ENCODE measurements at regions not wholly inside any gene's neighbourhood (a gene's known extent, or its start where the extent isn't known, plus 50 kb on each side); places are given as distances from the start of the nearest gene placed in this dataset.

DNA sequence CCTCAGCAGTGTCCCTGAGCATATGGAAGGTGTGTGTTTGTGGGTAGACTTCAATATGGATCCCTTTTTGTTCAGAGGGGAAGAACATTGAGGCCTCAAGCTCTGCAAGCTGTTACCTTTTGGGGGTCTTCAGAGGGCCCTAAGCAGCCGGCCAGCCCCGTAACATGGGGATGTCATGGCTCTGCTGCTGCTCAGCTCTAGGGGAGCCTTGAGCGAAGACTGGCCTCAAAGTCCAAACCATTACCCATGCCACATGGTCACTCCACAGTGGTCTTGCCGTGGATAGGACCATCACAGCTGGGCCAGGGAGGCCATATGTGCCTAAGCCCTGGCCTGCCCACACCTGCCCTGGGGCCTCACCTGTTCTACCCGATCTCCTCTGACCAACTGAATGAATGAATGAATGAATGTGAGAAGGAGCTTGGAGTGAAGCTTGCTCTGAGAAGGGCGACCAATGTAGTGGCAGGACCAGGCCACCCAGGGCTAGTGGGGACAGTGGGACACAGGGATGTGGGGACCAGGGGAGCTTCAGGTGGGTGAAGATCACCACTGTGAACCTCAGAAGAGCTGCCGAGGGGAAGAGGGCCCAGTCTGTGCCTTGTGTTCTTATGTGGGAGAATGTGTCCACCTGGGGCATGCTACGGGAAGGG is 754.6 kb downstream of the BRD1 start:
- no peaks in the 10 kb centered on the region for H3K27me3 ChIP-seq (ENCODE audit: control insufficient read depth, insufficient read depth, low read length)
- no peak overlapping the region for H3K9ac ChIP-seq (ENCODE audit: low read depth, low read length)
- no peak overlapping the region for H3K56ac ChIP-seq (ENCODE audit: extremely low read depth, insufficient read depth, low read length)
- H2AK5ac ChIP-seq (ENCODE audit: low read depth, low read length): no peak overlapping the region
- H3K9me3 ChIP-seq (ENCODE audit: control insufficient read depth, insufficient read depth, low read length): peaks cover 42% of the 10 kb centered on the region
- H4K8ac ChIP-seq (ENCODE audit: low read depth in 2 of 2, low read length in 2 of 2): no peak overlapping the region
- no peak overlapping the region for H2BK5ac ChIP-seq (ENCODE audit: low read depth, low read length, poor library complexity, severe bottlenecking)
- ChIA-PET CTCF (no interaction called here), POLR2A (ENCODE audit: unreplicated experiment) (no interaction called here)
- H4K91ac ChIP-seq (ENCODE audit: insufficient read depth, low read depth, low read length): no peak overlapping the region
- no peak overlapping the region for H2BK15ac ChIP-seq (ENCODE audit: low read depth, low read length)
- DNase-seq (no peak), ATAC-seq (ENCODE audit: low read depth) (no peak)
- 86% methylated on average over 2 of the region's 8 CpGs; no CpG with 5 or more reads in 1 of the 2 experiments for WGBS, 2 experiments (ENCODE audit: extremely low coverage in 2 of 2, insufficient read length in 1 of 2)
- H3K18ac ChIP-seq (ENCODE audit: low read depth, low read length): no peak overlapping the region
- dilution Hi-C loops (cut with HindIII; ENCODE audit: low sequenced_read_pairs, unreplicated experiment): no loop called here
- H2BK120ac ChIP-seq (ENCODE audit: low read depth, low read length): no peak overlapping the region
- H3K27ac ChIP-seq (ENCODE audit: insufficient read depth, low read length): no peak overlapping the region
- no peak overlapping the region for H3K14ac ChIP-seq (replicated peaks; ENCODE audit: low read depth, low read length)
- TF ChIP-seq RCOR1 (IDR thresholded peaks at IDR 0.05; ENCODE audit: insufficient replicate concordance, low read length): no peak
- no peak for TF ChIP-seq RFX5 (IDR thresholded peaks at IDR 0.05; ENCODE audit: low read depth, low read length)
- no peak for TF ChIP-seq RAD21 (IDR thresholded peaks at IDR 0.05; ENCODE audit: low read length)
- no peak for TF ChIP-seq CEBPB (IDR thresholded peaks at IDR 0.05; ENCODE audit: low read depth, low read length)
- TF ChIP-seq USF2 (IDR thresholded peaks at IDR 0.05; ENCODE audit: low read depth, low read length): no peak
- no peak for TF ChIP-seq MAFK (IDR thresholded peaks at IDR 0.05; ENCODE audit: low read depth, low read length)
- no peak for TF ChIP-seq SMC3 (IDR thresholded peaks at IDR 0.05; ENCODE audit: low read depth, low read length)
- no peak for TF ChIP-seq POLR2A (IDR thresholded peaks at IDR 0.05; ENCODE audit: low read depth, low read length)
- TF ChIP-seq MXI1 (IDR thresholded peaks at IDR 0.05; ENCODE audit: borderline replicate concordance, low read depth, low read length): no peak
- TF ChIP-seq NFE2L2 (IDR thresholded peaks at IDR 0.05; ENCODE audit: low read depth, low read length): no peak
- no peak for TF ChIP-seq CTCF (conservative IDR thresholded peaks at IDR 0.05; ENCODE audit: low read depth, low read length)
- no peak for TF ChIP-seq FOS (IDR thresholded peaks at IDR 0.05; ENCODE audit: low read depth, low read length)
- no peak for TF ChIP-seq MAZ (IDR thresholded peaks at IDR 0.05; ENCODE audit: borderline replicate concordance, low read depth, low read length)
- no peak for TF ChIP-seq CHD1 (IDR thresholded peaks at IDR 0.05; ENCODE audit: low read depth, low read length)
- TF ChIP-seq, protein P1, sequence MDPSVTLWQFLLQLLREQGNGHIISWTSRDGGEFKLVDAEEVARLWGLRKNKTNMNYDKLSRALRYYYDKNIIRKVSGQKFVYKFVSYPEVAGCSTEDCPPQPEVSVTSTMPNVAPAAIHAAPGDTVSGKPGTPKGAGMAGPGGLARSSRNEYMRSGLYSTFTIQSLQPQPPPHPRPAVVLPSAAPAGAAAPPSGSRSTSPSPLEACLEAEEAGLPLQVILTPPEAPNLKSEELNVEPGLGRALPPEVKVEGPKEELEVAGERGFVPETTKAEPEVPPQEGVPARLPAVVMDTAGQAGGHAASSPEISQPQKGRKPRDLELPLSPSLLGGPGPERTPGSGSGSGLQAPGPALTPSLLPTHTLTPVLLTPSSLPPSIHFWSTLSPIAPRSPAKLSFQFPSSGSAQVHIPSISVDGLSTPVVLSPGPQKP (IDR thresholded peaks at IDR 0.05; ENCODE audit: borderline replicate concordance, low read depth, low read length): no peak
- TF ChIP-seq BHLHE40 (IDR thresholded peaks at IDR 0.05; ENCODE audit: low read depth, low read length): no peak
- no peak overlapping the region for H3K4me3 ChIP-seq (ENCODE audit: insufficient read depth, low read depth, low read length)
- H4K20me1 ChIP-seq (ENCODE audit: insufficient read depth, low read length): no peaks in the 10 kb centered on the region
- no peak overlapping the region for H3K4ac ChIP-seq (ENCODE audit: low read depth, low read length)
- intact Hi-C loops (cut with micrococcal nuclease): no loop called here
- H2BK20ac ChIP-seq (ENCODE audit: low read depth, low read length): no peak overlapping the region
- no peaks in the 10 kb centered on the region for H3K4me1 ChIP-seq (ENCODE audit: control insufficient read depth, insufficient read depth, low read length)
- H3K9me1 ChIP-seq (ENCODE audit: insufficient read depth, low read length): no peaks in the 10 kb centered on the region
- no peak overlapping the region for H3K23ac ChIP-seq (ENCODE audit: low read depth, low read length)
- no TSS peak for BruUV-seq (replicated peaks)
- no peaks in the 10 kb centered on the region for H3K36me3 ChIP-seq (ENCODE audit: control insufficient read depth, insufficient read depth, low read length)
- no peak overlapping the region for H2AK9ac ChIP-seq (replicated peaks; ENCODE audit: low read depth, low read length, poor library complexity)
- no peak overlapping the region for H2AFZ ChIP-seq (replicated peaks; ENCODE audit: low read length, poor library complexity)
- H3K4me2 ChIP-seq (ENCODE audit: low read depth, low read length): no peak overlapping the region
- H4K5ac ChIP-seq (ENCODE audit: low read depth, low read length): no peak overlapping the region
- in situ Hi-C loops (cut with MboI; ENCODE audit: low sequenced_read_pairs): no loop called here
- no peaks in the 10 kb centered on the region for H3K79me1 ChIP-seq (ENCODE audit: low read depth in 1 of 2, low read length in 2 of 2)

Data from IMR-90 (cell line).